ENCODE measurements at regions not wholly inside any gene's neighbourhood (a gene's known extent, or its start where the extent isn't known, plus 50 kb on each side); places are given as distances from the start of the nearest gene placed in this dataset.

GRCh38 chr20:55200317-55200716, 724.9 kb downstream of the DOK5 start:
- TF ChIP-seq CTCF (IDR thresholded peaks at IDR 0.05), result no peak
- no peak for TF ChIP-seq EP300 (IDR thresholded peaks at IDR 0.05)
